Activated T-helper 1 cell treated with Interleukin-2 at 50 U/mL for 16 hours (primary cell): ENCODE measurements at regions not wholly inside any gene's neighbourhood (a gene's known extent, or its start where the extent isn't known, plus 50 kb on each side); places are given as distances from the start of the nearest gene placed in this dataset.
"Not testable (repeated sequence)": the region's sequence is repeated elsewhere in the genome, so short reads cannot be mapped to it uniquely, and the experiment has no call there.

Experiments used
- DNase-seq: peaks from one replicate; pipeline ENCODE4 v3.0.0-alpha.2; 2020; ENCODE audit warnings: low read depth

- DNase-seq: no peak
Measured at GRCh38 chr2:234374736-234375135, 122.1 kb downstream of the ARL4C start.

GRCh38 chr2:234374150-234374508, 122.8 kb downstream of the ARL4C start:
- DNase-seq: no peak

GRCh38 chr2:234373481-234374149, 123.3 kb downstream of the ARL4C start:
- no peak for DNase-seq

- DNase-seq: no peak
Measured at GRCh38 chr2:234373060-234373459, 123.8 kb downstream of the ARL4C start.

GRCh38 chr2:234372506-234372905, 124.4 kb downstream of the ARL4C start:
- DNase-seq: no peak

- DNase-seq: peak; percentile 32
Measured at GRCh38 chr2:234368861-234369261, 128.0 kb downstream of the ARL4C start.

GRCh38 chr2:234366891-234367290, 130.0 kb downstream of the ARL4C start:
- DNase-seq: no peak

GRCh38 chr2:234364661-234365060, 132.2 kb downstream of the ARL4C start:
- DNase-seq: no peak

- DNase-seq: no peak
Measured at GRCh38 chr2:234363647-234364294, 133.1 kb downstream of the ARL4C start.

- no peak for DNase-seq
Measured at GRCh38 chr2:234363011-234363487, 133.8 kb downstream of the ARL4C start.

GRCh38 chr2:234360313-234360975, 136.4 kb downstream of the ARL4C start:
- DNase-seq: not testable (repeated sequence)

GRCh38 chr2:234357666-234358065, 139.2 kb downstream of the ARL4C start:
- DNase-seq: no peak

GRCh38 chr2:234355808-234356365, 141.0 kb downstream of the ARL4C start:
- no peak for DNase-seq

- DNase-seq: no peak
Measured at GRCh38 chr2:234355021-234355720, 141.7 kb downstream of the ARL4C start.

GRCh38 chr2:234352270-234352669, 144.6 kb downstream of the ARL4C start:
- DNase-seq: no peak

GRCh38 chr2:234351866-234352265, 145.0 kb downstream of the ARL4C start:
- DNase-seq: not testable (repeated sequence)

GRCh38 chr2:234348081-234348480, 148.8 kb downstream of the ARL4C start:
- DNase-seq: no peak

GRCh38 chr2:234345921-234346320, 151.0 kb downstream of the ARL4C start:
- no peak for DNase-seq

GRCh38 chr2:234344012-234344411, 152.9 kb downstream of the ARL4C start:
- no peak for DNase-seq

GRCh38 chr2:234343372-234343771, 153.5 kb downstream of the ARL4C start:
- no peak for DNase-seq

GRCh38 chr2:234341306-234341985, 155.4 kb downstream of the ARL4C start:
- no peak for DNase-seq

GRCh38 chr2:234339501-234339900, 157.4 kb downstream of the ARL4C start:
- DNase-seq: no peak
